ENCODE measurements at regions not wholly inside any gene's neighbourhood (a gene's known extent, or its start where the extent isn't known, plus 50 kb on each side); places are given as distances from the start of the nearest gene placed in this dataset.

DNA sequence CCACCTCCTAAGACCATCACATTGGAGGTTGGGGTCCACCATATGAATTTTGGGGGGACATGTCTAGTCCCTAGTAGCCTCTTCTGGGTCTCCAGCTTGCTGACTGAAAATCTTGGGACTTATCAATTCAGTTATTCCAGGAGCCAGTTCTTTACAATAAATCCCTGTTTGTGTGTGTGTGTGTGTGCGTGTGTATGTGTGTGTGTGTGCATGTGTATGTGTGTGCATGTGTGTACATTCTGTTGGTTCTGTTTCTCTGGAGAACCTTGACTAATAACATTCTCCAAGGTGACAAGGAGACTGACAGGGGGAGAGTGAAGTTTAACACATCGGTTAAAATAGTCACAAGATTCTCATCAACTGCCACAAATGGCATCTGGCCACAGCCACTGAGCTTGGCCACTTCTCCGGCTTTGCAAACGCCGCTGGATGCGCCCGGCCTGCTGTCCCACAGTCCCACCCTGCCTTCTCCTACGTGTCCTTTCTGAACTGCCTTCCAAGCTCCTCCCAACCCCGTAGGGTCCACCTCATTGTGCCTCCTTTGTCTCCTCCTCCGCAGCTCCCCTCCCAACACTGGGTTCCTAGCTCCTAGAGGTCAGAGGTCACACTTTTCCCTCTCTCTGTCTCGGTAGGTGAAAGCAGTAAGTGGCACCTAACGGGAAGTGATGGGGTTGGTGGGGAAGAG lies 88.1 kb upstream of the DIO3 start:
- Histone ChIP-seq H3K27ac (ENCODE audit: low read length) (no peak overlapping the region), H3K9ac (ENCODE audit: low read length) (no peak overlapping the region), H3K27me3 (ENCODE audit: insufficient read depth, low read depth, low read length) (no peaks in the 10 kb centered on the region), H3K36me3 (ENCODE audit: insufficient read depth, low read length) (no peaks in the 10 kb centered on the region), H3K79me2 (replicated peaks; ENCODE audit: insufficient read depth, low read length) (no peaks in the 10 kb centered on the region), H3K9me3 (ENCODE audit: low read length) (no peaks in the 10 kb centered on the region), H2AFZ (ENCODE audit: low read depth, low read length) (no peak overlapping the region), H3K9me2 (ENCODE audit: insufficient read depth, low read length) (no peaks in the 10 kb centered on the region), H4K20me1 (ENCODE audit: insufficient read depth) (no peaks in the 10 kb centered on the region), H3K4me3 (ENCODE audit: low read length) (no peak overlapping the region), H3K4me2 (ENCODE audit: low read length) (no peak overlapping the region), H3F3A (ENCODE audit: insufficient read depth, low read length, poor library complexity, severe bottlenecking) (no peaks in the 10 kb centered on the region)
- TF ChIP-seq POLR2AphosphoS5 (IDR thresholded peaks at IDR 0.05) (no peak), EZH2 (IDR thresholded peaks at IDR 0.05; ENCODE audit: borderline replicate concordance, insufficient read depth, low read length, poor library complexity, severe bottlenecking) (no peak), RAD21 (conservative IDR thresholded peaks at IDR 0.05) (no peak), SMC3 (conservative IDR thresholded peaks at IDR 0.05; ENCODE audit: poor library complexity) (no peak)
- TF ChIP-seq, protein P1, sequence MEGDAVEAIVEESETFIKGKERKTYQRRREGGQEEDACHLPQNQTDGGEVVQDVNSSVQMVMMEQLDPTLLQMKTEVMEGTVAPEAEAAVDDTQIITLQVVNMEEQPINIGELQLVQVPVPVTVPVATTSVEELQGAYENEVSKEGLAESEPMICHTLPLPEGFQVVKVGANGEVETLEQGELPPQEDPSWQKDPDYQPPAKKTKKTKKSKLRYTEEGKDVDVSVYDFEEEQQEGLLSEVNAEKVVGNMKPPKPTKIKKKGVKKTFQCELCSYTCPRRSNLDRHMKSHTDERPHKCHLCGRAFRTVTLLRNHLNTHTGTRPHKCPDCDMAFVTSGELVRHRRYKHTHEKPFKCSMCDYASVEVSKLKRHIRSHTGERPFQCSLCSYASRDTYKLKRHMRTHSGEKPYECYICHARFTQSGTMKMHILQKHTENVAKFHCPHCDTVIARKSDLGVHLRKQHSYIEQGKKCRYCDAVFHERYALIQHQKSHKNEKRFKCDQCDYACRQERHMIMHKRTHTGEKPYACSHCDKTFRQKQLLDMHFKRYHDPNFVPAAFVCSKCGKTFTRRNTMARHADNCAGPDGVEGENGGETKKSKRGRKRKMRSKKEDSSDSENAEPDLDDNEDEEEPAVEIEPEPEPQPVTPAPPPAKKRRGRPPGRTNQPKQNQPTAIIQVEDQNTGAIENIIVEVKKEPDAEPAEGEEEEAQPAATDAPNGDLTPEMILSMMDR (IDR thresholded peaks at IDR 0.05; ENCODE audit: poor library complexity, severe bottlenecking), result no peak
- TF ChIP-seq, protein P2, sequence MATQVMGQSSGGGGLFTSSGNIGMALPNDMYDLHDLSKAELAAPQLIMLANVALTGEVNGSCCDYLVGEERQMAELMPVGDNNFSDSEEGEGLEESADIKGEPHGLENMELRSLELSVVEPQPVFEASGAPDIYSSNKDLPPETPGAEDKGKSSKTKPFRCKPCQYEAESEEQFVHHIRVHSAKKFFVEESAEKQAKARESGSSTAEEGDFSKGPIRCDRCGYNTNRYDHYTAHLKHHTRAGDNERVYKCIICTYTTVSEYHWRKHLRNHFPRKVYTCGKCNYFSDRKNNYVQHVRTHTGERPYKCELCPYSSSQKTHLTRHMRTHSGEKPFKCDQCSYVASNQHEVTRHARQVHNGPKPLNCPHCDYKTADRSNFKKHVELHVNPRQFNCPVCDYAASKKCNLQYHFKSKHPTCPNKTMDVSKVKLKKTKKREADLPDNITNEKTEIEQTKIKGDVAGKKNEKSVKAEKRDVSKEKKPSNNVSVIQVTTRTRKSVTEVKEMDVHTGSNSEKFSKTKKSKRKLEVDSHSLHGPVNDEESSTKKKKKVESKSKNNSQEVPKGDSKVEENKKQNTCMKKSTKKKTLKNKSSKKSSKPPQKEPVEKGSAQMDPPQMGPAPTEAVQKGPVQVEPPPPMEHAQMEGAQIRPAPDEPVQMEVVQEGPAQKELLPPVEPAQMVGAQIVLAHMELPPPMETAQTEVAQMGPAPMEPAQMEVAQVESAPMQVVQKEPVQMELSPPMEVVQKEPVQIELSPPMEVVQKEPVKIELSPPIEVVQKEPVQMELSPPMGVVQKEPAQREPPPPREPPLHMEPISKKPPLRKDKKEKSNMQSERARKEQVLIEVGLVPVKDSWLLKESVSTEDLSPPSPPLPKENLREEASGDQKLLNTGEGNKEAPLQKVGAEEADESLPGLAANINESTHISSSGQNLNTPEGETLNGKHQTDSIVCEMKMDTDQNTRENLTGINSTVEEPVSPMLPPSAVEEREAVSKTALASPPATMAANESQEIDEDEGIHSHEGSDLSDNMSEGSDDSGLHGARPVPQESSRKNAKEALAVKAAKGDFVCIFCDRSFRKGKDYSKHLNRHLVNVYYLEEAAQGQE (IDR thresholded peaks at IDR 0.05; ENCODE audit: borderline replicate concordance), result no peak

DNA sequence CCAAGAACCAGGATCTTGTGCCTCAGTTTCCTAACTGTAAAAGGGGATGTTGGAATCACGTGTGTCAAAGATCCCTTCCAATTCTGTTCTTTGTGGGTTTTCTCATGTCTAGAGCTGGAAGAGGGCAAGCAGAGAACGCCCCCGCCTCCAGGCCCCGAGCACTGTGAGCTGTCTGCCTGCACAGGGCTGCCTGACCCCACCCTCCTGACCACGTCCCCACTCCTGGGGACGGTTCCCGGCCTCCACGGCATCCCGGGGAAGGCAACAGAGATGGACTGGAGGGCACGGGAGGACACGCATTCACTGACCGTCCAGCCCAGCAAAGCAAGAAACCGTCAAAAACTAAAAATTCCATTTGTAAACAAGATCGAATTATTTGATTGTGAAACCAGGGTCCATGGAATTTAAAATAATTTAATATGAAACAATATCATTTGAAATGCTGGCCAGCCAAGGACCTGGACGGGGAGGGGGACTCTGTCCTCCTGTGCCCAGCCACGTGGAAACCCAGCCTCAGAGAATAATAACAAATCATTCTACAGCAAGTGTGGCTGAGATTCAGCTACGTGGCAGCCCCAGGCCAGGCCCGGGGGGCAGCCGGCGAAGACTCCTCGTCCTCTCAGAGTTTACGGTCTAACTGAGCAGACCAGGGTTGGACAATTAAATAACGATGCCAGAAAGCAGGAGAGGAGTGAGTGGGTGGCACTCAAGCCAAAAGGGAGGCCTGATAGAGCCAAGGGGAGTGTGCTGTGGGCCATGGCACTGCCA lies 87.3 kb upstream of the DIO3 start:
- Histone ChIP-seq H3F3A (ENCODE audit: insufficient read depth, low read length, poor library complexity, severe bottlenecking) (no peaks in the 10 kb centered on the region), H3K79me2 (replicated peaks; ENCODE audit: insufficient read depth, low read length) (no peaks in the 10 kb centered on the region), H3K9me2 (ENCODE audit: insufficient read depth, low read length) (no peaks in the 10 kb centered on the region), H3K36me3 (ENCODE audit: insufficient read depth, low read length) (no peaks in the 10 kb centered on the region), H2AFZ (ENCODE audit: low read depth, low read length) (no peak overlapping the region), H3K9me3 (ENCODE audit: low read length) (no peaks in the 10 kb centered on the region), H3K27me3 (ENCODE audit: insufficient read depth, low read depth, low read length) (no peaks in the 10 kb centered on the region), H3K9ac (ENCODE audit: low read length) (no peak overlapping the region), H3K4me2 (ENCODE audit: low read length) (no peak overlapping the region), H3K4me3 (ENCODE audit: low read length) (no peak overlapping the region), H4K20me1 (ENCODE audit: insufficient read depth) (no peaks in the 10 kb centered on the region), H3K27ac (ENCODE audit: low read length) (no peak overlapping the region)
- TF ChIP-seq SMC3 (conservative IDR thresholded peaks at IDR 0.05; ENCODE audit: poor library complexity) (no peak), EP300 (conservative IDR thresholded peaks at IDR 0.05; ENCODE audit: poor library complexity, severe bottlenecking) (no peak)
- TF ChIP-seq, protein P1 (IDR thresholded peaks at IDR 0.05; ENCODE audit: poor library complexity, severe bottlenecking), result no peak

Measured in neural cell (in vitro differentiated cells).